ENCODE measurements at regions not wholly inside any gene's neighbourhood (a gene's known extent, or its start where the extent isn't known, plus 50 kb on each side); places are given as distances from the start of the nearest gene placed in this dataset.

DNA sequence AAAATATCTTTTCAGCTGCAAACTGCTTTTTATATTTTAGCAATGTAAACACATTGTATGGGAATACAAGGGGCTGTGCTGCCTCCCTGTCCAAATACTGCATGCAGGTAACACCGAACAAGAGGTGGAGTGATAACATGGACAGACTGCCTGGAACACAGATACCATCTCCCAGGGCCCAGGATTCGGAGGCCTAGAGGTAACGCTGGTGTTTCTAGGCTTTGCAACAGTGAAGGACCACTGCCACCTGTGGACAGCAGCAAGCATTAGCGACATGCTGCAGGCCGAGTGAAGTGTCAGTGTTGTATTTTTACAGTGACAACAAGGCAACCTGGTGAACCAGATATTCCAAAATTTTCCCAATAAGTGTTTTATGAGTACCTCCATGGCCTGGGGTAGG is 379.1 kb downstream of the DMRT2 start:
- DNase-seq (ENCODE audit: low read depth): no peak

GRCh38 chr9:1431461-1431860 is 381.3 kb downstream of the DMRT2 start:
- DNase-seq (ENCODE audit: low read depth): no peak

- DNase-seq (ENCODE audit: low read depth): no peak
Measured at GRCh38 chr9:1434052-1434767, 384.1 kb downstream of the DMRT2 start.

DNA sequence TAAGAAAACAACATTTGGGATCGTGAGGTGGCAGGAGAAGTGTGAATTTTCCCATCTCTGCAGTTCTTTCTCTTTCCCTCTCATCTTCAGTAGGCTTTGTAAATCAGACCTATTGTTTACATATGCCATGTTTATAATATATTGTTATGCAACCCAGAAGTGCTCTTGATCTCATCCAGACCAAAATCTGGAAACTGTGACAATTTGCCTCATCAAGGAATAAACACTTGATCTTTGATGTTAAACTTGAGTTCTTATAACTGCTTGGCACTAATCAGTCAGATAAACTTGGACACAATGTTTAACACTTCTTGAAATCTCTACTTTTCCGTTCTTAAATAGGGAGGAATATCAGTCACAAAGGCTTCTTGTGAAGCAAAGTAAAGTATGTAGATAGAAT is 384.7 kb downstream of the DMRT2 start:
- no peak for DNase-seq (ENCODE audit: low read depth)

DNA sequence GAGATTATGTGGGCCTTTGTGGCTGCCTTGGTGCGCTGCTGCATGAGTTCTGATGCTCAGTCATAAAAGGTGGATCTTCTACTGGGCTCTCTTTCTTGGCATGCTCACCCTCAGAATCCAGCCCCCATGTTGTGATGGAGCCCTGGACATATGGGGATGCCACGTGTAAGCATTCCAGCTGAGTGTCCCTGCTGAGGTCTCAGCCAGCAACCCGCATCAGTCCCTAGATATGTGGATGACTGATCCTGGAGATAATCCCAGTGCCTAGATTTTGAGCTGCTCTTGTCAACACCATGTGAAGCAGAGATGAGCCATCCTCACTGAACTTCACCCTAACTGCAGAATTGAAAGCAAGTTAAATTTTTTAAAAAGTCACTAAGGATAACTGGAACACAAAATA is 390.1 kb downstream of the DMRT2 start:
- no peak for DNase-seq (ENCODE audit: low read depth)

- no peak for DNase-seq (ENCODE audit: low read depth)
Measured at GRCh38 chr9:1442105-1442504, 391.9 kb downstream of the DMRT2 start.

DNA sequence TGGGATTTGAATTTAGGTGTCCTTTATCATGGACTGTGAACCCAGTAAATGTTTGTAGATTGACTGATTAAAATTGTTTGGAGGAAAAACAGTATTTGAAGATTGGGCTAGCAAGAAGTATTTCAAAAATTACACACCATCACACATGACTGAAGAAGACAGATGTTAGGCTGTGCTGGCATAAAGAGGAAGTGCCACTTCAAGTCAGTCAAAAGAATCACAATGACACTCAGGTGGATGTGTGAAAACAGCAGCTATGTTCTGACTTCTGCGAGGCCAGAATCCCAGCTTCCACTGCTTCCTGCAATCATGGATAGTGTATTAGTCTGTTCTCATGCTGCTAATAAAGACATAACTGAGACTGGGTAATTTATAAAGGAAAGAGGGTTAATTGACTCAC is 393.3 kb downstream of the DMRT2 start:
- DNase-seq (ENCODE audit: low read depth): no peak

DNA sequence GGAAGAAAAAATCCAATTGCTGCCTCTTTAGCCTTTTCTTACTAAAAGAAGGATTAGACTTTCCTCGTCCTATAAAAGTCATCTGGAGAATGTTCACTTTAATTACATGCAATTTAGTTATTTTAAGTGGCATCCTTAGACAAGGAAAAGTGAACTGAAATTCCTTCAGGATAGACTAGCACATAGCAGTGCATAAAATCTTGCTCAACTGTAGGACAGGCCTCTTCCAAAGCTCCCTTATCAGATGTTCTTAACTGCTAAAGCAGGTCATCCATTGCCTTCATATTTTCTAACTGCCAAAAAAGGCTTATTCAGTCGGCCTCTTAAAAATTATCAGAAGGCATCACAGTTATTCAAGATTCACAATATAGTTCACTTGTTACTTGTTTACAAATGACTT is 396.5 kb downstream of the DMRT2 start:
- DNase-seq (ENCODE audit: low read depth): no peak

- no peak for DNase-seq (ENCODE audit: low read depth)
Measured at GRCh38 chr9:1453636-1454035, 403.5 kb downstream of the DMRT2 start.

- no peak for DNase-seq (ENCODE audit: low read depth)
Measured at GRCh38 chr9:1454211-1454610, 404.1 kb downstream of the DMRT2 start.

DNA sequence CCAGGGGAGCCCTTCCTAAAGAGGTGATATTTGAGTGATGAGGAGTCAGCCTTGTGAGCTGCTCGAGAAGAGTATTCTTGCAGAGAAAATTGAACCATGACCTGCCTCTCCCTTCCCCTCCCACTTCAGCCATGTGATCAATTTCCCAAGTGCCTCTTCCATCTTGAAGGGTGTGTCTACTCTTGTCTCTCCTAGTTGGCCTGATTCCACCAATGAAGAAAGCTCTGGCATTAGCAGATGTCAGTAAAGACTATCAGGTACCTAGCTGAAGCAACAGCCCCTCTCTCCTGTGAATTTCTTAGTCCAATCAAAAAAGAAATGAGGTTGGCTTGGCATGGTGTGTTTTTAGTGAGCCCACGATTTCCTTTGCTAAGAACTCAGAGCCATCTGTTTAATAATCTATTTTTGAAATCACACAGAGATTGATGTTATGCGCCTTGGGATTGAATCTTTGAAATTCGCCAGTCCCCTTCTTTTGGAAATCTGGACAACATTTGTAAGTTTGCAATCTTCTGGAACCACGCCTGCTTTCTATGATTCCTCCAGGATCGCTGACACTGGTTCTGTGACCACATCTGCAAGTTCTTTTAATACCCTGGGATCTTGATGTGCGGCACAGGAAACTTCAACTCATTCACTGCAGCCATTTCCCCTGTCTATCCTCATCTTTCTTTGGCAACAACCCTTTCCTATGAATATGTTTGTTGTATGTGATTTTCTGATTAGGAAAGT is 404.6 kb downstream of the DMRT2 start:
- DNase-seq (ENCODE audit: low read depth): no peak

DNA sequence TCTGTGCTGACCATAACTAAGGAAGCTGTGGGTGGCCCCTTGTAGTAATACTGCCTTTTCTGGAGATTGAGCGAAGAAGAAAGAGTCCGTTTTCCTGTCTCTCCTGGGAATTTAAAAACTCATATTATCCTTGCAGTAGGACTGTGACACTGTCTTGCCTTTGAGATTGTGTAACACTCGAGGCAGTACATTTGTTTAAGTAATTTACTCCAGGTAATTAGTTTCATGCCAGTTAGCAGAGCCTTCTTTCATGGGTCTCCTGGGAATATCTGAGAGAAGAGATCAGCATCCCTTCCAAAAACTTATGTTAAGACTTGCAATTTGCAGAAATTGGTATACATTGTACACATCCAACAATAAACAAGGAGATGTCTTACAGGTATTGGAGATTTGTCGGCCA is 405.6 kb downstream of the DMRT2 start:
- DNase-seq (ENCODE audit: low read depth): no peak

DNA sequence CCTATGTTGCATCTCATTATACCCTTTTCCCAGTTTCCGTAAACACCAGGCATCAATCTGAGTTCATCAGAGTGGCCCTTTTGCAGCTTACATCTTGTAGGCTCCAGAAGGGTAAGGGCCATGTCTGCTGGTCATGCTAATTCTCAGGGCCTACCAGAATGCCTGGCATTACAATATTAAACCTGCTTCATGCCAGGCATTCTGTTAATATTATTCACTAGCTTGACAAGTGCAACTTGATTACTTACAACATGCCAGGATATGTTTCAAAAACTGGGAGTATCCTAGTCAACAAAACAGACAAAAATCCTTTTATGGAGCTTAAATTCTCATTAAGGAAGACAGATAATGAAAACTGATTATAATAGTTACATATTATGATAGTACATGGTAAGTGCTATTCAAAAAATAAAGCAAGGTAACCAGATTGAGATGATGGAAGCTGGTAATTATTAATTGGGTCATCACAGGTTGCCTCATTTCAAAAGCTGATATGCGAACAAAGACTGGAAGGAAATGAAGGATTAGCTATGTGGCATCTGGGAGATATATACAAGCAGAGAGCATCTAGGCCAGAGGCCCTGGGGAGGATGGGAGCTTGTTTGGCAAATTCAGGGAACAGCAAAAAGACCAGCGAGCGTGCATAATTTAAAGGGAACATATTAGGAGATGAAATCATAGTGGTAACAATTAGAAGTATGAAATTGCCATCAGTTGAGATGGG is 406.3 kb downstream of the DMRT2 start:
- DNase-seq (ENCODE audit: low read depth): no peak

- no peak for DNase-seq (ENCODE audit: low read depth)
Measured at GRCh38 chr9:1457460-1457859, 407.3 kb downstream of the DMRT2 start.

GRCh38 chr9:1458503-1458902 is 408.3 kb downstream of the DMRT2 start:
- peak; percentile 53 for DNase-seq (ENCODE audit: low read depth)

- DNase-seq (ENCODE audit: low read depth): no peak
Measured at GRCh38 chr9:1460143-1460769, 410.1 kb downstream of the DMRT2 start.

- DNase-seq (ENCODE audit: low read depth): no peak
Measured at GRCh38 chr9:1461812-1462211, 411.7 kb downstream of the DMRT2 start.

GRCh38 chr9:1462626-1463308 is 412.6 kb downstream of the DMRT2 start:
- DNase-seq (ENCODE audit: low read depth): no peak

DNA sequence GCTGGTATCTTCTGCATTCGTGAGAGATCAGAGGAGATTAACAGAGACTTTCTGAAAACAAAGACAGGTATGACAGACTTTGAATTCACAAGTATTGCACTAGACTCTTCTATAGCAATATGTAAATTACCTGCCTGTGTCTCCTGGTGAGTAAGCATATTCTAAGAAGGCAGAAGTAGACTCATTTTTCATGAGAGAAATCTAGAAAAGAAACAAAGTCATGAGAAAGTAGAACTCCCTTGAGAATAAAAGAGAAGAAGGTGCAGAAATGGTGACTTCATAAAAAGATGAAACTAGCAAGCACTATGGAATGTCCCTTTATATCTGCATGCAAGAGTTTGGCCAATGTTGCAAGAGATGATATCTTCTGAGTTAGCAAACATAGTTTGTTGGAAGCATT is 419.8 kb downstream of the DMRT2 start:
- DNase-seq (ENCODE audit: low read depth): no peak

DNA sequence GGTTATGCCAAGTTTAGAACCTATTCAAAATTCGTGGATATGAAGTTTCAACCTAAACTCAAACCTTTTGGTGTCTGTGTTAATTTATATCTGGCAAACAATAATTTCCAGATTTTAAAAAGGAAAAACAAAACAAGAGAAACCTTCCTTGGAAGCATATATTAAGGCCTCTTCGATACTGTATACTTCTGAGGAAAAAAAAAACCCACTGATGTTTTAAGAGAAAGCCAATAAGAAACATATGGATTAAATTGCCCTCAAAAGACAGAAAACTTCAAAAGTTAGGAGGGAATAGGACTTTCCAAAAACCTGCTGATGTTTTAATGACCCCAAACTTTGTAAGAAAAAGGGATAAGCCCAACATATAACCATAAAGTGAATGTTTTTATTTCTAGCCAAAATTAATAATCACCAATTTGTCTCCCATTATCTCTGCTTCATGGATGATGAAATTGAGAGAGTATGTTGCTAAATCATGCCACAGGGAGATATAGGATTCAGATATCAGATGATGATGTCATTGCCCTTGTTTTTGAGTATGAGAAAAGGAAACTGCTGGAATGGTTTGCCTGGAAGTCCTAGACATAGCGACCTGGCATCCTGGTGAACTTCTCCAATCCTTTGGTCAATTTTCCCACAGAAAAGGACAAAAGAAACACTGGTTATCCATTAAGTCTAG is 423.9 kb downstream of the DMRT2 start:
- DNase-seq (ENCODE audit: low read depth): no peak

DNA sequence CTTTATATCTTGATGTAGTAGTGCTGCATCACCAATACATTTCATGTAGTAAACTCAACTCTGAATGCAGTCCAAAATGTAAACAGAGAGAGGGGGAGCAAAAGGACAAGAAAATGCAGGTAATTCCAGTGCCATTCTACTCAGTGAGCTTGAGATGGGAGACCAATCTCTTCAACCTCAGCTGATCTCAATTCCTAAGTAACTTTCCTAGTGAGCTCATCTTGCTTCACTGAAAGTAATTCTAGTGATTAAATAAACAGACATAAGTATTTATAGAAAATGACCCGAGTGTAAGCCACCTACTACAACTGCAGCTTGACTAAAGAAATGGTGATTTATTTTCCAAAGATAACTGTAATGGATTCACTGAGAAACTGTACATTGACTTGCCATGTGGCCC is 424.5 kb downstream of the DMRT2 start:
- no peak for DNase-seq (ENCODE audit: low read depth)

Data from GM04504 (cell line).